UCSD-AML1 (cell line): ENCODE measurements at regions not wholly inside any gene's neighbourhood (a gene's known extent, or its start where the extent isn't known, plus 50 kb on each side); places are given as distances from the start of the nearest gene placed in this dataset.
"Not testable (repeated sequence)": the region's sequence is repeated elsewhere in the genome, so short reads cannot be mapped to it uniquely, and the experiment has no call there.

Source experiments
- DNase-seq: peaks from one replicate; lab custom pipeline; 2025; ENCODE audit not compliant: unreplicated experiment; lab: John Stamatoyannopoulos, UW

- DNase-seq = no peak
Observed at GRCh38 chr4:132085105-132085504, 1064.0 kb upstream of the PCDH10 start.

GRCh38 chr4:132094017-132094416 lies 1055.1 kb upstream of the PCDH10 start:
- DNase-seq = no peak

- no peak for DNase-seq
Observed at GRCh38 chr4:132097041-132097440, 1052.1 kb upstream of the PCDH10 start.

DNA sequence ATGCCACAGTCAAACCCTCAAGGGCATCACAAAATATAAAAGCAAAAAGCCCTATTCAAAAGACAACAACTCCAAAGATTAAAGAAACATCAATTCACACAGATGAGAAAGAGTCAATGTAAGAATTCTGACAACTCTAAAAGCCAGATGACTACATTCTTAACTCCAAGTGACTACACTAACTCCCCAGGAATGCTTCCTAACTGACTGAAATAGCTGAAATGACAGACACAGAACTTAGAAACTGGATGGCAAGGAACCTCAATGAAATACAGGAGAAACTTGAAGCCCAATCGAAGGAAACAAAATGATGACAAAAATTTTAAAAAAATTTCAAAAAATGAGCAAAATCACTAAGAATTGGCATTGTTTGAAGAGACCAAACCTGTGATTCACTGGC lies 1047.6 kb upstream of the PCDH10 start:
- no peak for DNase-seq

- no peak for DNase-seq
Observed at GRCh38 chr4:132108784-132109183, 1040.3 kb upstream of the PCDH10 start.

DNA sequence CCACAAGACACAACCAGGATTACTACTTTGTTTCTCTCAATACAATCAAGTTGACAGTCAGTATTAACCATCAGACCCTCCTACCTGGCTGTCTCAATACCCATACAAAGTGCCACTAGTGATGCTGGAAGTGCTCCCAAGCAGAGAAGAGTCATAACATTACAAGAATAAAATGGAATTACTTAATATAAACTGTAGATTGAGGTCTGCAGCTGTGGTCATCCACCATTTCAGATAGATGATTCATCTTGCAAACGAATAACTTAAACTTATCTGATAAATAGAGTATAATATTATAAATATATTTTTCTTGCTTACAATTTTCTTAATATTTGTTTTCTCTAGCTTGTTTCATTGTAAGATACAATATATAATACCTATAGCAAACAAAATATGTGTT lies 1034.2 kb upstream of the PCDH10 start:
- DNase-seq = no peak

DNA sequence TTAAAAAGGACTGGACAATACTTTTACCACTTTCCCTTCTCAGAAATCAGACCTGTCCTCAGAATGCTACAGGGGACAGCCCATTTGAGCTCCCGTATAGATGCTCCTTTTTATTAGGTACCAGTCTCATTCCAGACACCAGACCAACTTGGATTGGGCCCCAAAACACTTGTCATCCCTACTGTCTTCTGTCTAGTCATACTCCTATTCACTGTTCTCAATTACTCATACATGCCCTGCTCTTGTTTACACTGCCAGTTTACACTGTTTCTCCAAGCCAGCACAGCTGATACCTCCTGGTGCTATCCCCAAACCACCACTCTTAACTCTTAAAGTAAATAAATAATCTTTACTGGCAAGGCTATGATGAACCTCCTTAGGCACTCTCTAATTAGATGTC lies 1026.4 kb upstream of the PCDH10 start:
- DNase-seq = not testable (repeated sequence)

DNA sequence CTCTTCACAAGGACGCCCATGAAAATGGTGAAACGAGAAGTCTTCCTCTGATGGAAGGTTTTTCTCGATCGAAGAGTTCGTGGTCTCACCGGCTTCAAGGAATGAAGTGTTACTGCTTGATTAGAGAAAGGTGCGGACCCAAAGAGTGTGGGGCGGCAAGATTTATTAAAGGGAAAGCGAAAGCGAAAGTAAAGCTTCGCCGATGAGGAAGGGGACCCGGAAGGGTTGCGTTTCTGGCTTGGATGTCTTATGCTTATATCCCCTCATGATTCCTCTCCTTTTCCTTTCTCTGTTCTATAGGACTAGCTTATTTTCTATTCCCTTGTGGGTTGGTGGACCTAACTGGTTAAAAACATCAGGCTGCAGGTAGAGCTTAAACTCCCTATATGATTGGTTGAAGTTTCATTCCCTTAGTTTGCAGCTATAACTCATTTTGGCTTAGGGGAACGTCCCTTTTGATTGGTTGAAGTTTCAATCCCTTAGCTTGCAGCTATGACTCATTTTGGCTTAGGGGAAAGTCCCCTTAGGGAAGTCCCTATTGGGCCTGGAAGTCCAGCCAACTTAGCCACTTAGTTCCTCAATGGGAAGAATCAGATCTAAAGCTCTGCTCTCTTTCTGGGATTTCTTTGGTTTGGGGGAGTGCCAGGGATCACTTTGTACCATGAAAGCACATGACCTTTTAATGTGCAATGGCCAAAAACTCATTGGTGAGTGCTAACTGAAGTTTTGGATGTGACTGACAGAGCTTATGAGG lies 1025.0 kb upstream of the PCDH10 start:
- no peak for DNase-seq

- no peak for DNase-seq
Observed at GRCh38 chr4:132124624-132124974, 1024.5 kb upstream of the PCDH10 start.

DNA sequence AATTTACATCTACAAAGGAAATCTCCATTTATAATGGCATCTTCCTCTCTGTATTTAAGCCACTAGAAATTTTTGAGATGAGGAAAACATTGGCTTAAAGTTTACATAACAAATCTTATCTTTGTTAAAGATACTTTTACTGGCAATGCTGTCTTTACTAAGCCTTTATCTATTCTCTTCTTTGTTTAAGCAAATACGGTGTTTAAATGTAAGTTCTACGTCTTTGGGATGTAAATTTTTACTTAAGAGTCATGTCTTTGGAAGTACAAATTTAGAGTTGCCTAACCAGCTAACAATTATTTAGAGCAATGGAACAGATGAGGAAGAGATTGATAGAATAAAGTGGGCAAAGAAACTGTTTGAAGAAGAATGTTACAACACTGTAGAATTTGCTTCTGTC lies 1024.0 kb upstream of the PCDH10 start:
- DNase-seq = no peak

DNA sequence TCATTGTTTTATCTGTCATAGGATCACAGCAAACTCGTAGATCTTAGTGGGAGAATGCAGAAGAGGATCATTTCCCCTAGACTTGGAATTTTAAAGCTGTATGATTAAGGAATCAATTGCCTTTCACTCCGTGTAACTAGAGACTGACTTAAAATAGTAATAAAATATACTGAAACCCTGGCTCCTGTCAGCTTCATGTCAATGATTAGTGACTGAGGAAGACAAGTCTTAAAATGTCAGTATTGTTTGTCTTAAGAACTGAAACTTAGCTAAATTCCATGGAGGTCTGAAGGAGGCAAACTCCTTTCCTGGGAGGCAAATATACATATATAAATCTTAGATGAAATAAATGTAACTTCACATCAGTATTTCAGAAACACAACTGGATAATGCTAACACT lies 1016.7 kb upstream of the PCDH10 start:
- DNase-seq = no peak

DNA sequence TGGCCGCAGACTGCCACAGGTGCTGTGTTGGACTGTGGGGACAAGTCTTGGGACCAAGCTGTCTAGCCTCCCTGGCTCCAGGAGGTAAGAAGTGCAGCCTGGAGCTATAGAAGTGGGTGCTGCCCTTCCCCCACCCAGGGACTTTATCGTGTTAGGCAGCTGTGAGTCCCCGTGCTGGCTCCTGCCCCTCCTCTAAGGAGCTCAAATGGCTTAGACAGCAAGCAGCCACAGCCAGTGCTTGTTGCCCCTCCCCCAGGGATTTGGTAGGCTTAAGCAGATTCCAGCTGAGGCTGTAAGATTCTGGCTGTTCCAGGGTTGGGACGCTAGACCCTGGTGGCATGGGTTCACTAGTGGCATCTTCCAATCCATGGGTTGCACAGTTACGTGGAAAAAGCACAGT lies 979.4 kb upstream of the PCDH10 start:
- no peak for DNase-seq

DNA sequence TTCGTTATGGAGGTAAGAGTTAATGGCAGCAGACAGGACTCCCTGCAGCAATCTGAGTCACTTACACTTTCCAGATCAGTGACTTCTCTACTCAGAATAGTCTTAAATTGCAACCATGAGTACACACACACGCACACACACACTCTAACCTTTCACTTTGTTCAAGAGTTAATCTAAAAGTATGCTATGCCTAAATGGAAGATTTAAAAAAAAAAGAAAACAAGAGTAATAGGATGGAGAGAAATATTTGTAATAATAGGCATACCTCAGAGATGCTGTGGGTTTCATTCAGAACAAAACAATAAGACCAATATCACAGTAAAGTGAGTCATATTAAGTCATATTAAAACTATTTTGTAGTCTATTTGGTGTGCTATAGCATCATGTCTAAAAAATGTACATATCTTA lies 969.1 kb upstream of the PCDH10 start:
- no peak for DNase-seq

DNA sequence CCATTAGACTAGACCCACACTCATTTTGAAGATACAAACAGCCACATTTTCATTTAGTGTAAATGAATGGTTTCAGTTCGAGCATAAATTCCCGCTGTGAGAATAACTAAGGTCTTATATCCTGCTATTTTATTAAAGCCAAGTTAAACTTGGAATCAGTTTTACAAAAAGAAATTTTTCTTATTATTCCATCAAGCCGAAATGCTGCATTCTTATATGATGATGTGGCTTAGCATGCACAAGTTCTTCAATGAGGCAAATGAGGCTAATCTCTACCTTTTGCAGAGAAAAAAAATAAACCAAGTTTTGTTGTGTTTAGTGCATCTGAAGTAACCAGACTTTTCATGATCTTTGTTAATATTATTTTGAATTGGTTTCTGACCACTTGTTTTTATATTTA lies 953.9 kb upstream of the PCDH10 start:
- DNase-seq = no peak

- DNase-seq = no peak
Observed at GRCh38 chr4:132203618-132204017, 945.5 kb upstream of the PCDH10 start.

GRCh38 chr4:132214519-132214918 lies 934.6 kb upstream of the PCDH10 start:
- no peak for DNase-seq

- DNase-seq = no peak
Observed at GRCh38 chr4:132218406-132218805, 930.7 kb upstream of the PCDH10 start.

DNA sequence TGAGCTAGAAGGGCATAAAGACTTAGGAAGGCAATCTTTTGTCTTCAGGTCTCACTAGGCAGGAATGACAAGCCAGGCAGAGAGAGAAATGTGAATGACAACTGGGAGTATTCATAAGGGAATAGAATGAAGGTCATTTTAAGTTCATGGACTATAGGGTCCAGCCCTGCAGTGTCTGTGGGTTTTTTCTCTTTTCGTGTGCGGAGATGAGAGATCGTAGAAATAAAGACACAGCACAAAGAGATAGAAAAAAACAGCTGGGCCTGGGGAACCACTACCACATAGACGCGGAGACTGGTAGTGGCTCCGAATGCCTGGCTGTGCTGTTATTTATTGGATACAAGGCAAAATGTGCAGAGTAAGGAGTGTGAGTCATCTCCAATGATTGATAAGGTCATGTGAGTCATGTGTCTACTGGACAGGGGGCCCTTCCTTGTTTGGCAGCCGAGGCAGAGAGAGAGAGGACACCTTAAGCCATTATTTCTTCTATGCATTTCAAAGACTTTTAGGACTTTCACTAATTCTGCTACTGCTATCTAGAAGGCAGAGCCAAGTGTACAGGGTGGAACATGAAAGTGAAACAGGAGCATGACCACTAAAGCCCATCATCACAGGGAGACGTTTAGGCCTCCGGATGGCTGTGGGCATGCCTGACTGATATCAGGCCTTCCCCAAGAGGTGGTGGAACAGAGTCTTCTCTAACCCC lies 921.8 kb upstream of the PCDH10 start:
- DNase-seq = no peak

DNA sequence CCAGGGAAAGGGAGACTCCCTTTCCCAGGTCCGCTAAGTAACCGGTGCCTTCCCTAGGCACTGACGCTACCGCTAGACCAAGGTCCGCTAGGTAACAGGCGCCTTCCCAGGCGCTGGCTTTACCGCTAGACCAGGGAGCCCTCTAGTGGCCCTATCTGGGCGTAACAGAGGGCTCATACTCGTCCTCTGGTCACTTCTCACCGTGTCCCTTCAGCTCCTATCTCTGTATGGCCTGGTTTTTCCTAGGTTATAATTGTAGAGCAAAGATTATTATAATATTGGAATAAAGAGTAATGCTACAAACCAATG lies 921.3 kb upstream of the PCDH10 start:
- peak; percentile 17 for DNase-seq

DNA sequence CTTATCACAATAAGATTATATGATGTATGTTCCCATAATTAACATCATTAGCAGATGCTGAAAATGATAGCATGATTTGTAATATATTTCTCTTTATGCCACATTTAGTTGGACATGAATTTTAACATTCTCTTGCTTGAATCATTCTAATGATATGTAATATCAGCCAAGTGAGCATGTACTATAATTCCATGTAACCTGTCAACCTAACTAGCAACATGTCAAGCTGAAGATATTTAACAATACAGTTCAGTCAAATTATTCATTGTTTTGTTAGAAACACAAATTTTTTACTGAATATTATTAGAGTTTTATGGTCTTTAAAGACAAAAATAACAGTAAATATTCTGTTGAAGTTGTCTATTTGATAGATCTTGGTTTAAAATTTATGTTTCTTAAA lies 920.4 kb upstream of the PCDH10 start:
- DNase-seq = no peak

- no peak for DNase-seq
Observed at GRCh38 chr4:132230025-132230424, 919.1 kb upstream of the PCDH10 start.

GRCh38 chr4:132238697-132239096 lies 910.4 kb upstream of the PCDH10 start:
- no peak for DNase-seq

DNA sequence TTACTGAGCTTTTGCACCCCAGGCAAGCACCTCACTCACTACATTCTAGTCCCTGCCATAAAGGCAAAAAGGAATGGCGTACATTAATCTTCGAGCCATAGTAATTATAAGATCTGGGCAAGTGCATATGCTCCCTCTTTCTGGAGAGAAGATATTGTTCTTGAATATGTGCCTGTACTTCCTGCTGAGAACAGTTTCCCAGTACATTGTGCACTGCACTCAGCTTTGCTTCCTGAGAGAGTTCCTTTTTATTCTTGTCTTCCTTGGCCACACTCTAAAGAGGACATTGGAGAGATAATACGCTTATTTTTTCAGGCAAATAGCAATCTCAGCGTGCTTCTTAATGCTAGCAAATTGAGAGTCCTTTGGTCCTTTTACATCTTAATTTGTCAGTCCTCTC lies 909.0 kb upstream of the PCDH10 start:
- DNase-seq = no peak
